ENCODE measurements at regions not wholly inside any gene's neighbourhood (a gene's known extent, or its start where the extent isn't known, plus 50 kb on each side); places are given as distances from the start of the nearest gene placed in this dataset.

GRCh38 chr3:126290325-126290724, 66.9 kb downstream of the KLF15 start:
- DNase-seq = no peak
- no peak for TF ChIP-seq CTCF (conservative IDR thresholded peaks at IDR 0.05)
- Histone ChIP-seq H3K36me3 (ENCODE audit: control insufficient read depth, insufficient read depth, low read length) (no peaks in the 10 kb centered on the region), H3K4me1 (ENCODE audit: control insufficient read depth, insufficient read depth, low read length) (peaks cover 25% of the 10 kb centered on the region), H3K27me3 (ENCODE audit: control insufficient read depth, insufficient read depth, low read length, poor library complexity, severe bottlenecking) (peaks cover 19% of the 10 kb centered on the region), H3K9me3 (ENCODE audit: control insufficient read depth, low read length) (no peaks in the 10 kb centered on the region), H3K9ac (ENCODE audit: extremely low read depth, low read length, poor library complexity, severe bottlenecking) (no peak overlapping the region), H3K27ac (ENCODE audit: low read depth, low read length) (no peak overlapping the region), H3K4me3 (ENCODE audit: low read length) (peak overlapping the region; percentile 34)
- WGBS, 2 experiments (ENCODE audit: insufficient coverage in 1 of 2, insufficient read length in 1 of 2) = 63 to 89% methylated on average over 1 of the region's 1 CpG
- no peaks in the 10 kb centered on the region for H3K9me3 Mint-ChIP-seq
- no peak overlapping the region for H3K4me3 Mint-ChIP-seq
- H3K4me1 Mint-ChIP-seq = peaks cover 40% of the 10 kb centered on the region
- H3K27me3 Mint-ChIP-seq (ENCODE audit: insufficient read depth) = peaks cover 64% of the 10 kb centered on the region
- H3K36me3 Mint-ChIP-seq (ENCODE audit: low read depth) = no peaks in the 10 kb centered on the region
- no peak overlapping the region for H3K27ac Mint-ChIP-seq

GRCh38 chr3:126289096-126289495, 68.1 kb downstream of the KLF15 start:
- no peak for DNase-seq
- peaks cover 40% of the 10 kb centered on the region for H3K4me1 Mint-ChIP-seq
- H3K9me3 ChIP-seq (ENCODE audit: control insufficient read depth, low read length) = no peaks in the 10 kb centered on the region
- no peak overlapping the region for H3K4me3 Mint-ChIP-seq
- no peak overlapping the region for H3K27ac ChIP-seq (ENCODE audit: low read depth, low read length)
- peaks cover 19% of the 10 kb centered on the region for H3K27me3 ChIP-seq (ENCODE audit: control insufficient read depth, insufficient read depth, low read length, poor library complexity, severe bottlenecking)
- H3K4me3 ChIP-seq (ENCODE audit: low read length) = peak overlapping the region; percentile 34
- no peak for TF ChIP-seq CTCF (conservative IDR thresholded peaks at IDR 0.05)
- no peaks in the 10 kb centered on the region for H3K36me3 Mint-ChIP-seq (ENCODE audit: low read depth)
- no peaks in the 10 kb centered on the region for H3K9me3 Mint-ChIP-seq
- H3K27me3 Mint-ChIP-seq (ENCODE audit: insufficient read depth) = peaks cover 64% of the 10 kb centered on the region
- no peaks in the 10 kb centered on the region for H3K36me3 ChIP-seq (ENCODE audit: control insufficient read depth, insufficient read depth, low read length)
- WGBS, 2 experiments (ENCODE audit: insufficient coverage in 1 of 2, insufficient read length in 1 of 2) = 73 to 86% methylated on average over 1 of the region's 1 CpG
- H3K9ac ChIP-seq (ENCODE audit: extremely low read depth, low read length, poor library complexity, severe bottlenecking) = no peak overlapping the region
- peaks cover 25% of the 10 kb centered on the region for H3K4me1 ChIP-seq (ENCODE audit: control insufficient read depth, insufficient read depth, low read length)
- H3K27ac Mint-ChIP-seq = no peak overlapping the region

- H3K4me1 Mint-ChIP-seq = peaks cover 40% of the 10 kb centered on the region
- H3K27ac Mint-ChIP-seq = no peak overlapping the region
- H3K9me3 ChIP-seq (ENCODE audit: control insufficient read depth, low read length) = no peaks in the 10 kb centered on the region
- DNase-seq = peak; percentile 71
- H3K9ac ChIP-seq (ENCODE audit: extremely low read depth, low read length, poor library complexity, severe bottlenecking) = no peak overlapping the region
- H3K27me3 Mint-ChIP-seq (ENCODE audit: insufficient read depth) = peaks cover 60% of the 10 kb centered on the region
- WGBS, 2 experiments (ENCODE audit: insufficient coverage in 1 of 2, insufficient read length in 1 of 2) = 55 to 63% methylated on average over 10 to 20 of the region's 20 CpGs
- H3K27ac ChIP-seq (ENCODE audit: low read depth, low read length) = no peak overlapping the region
- H3K4me3 ChIP-seq (ENCODE audit: low read length) = peak overlapping the region; percentile 75
- no peaks in the 10 kb centered on the region for H3K9me3 Mint-ChIP-seq
- H3K4me3 Mint-ChIP-seq = peak overlapping the region; percentile 53
- H3K27me3 ChIP-seq (ENCODE audit: control insufficient read depth, insufficient read depth, low read length, poor library complexity, severe bottlenecking) = peaks cover 19% of the 10 kb centered on the region
- no peaks in the 10 kb centered on the region for H3K36me3 Mint-ChIP-seq (ENCODE audit: low read depth)
- no peak for TF ChIP-seq CTCF (conservative IDR thresholded peaks at IDR 0.05)
- no peaks in the 10 kb centered on the region for H3K36me3 ChIP-seq (ENCODE audit: control insufficient read depth, insufficient read depth, low read length)
- peaks cover 25% of the 10 kb centered on the region for H3K4me1 ChIP-seq (ENCODE audit: control insufficient read depth, insufficient read depth, low read length)
Observed at GRCh38 chr3:126288314-126288713, 68.9 kb downstream of the KLF15 start.
